HepG2 (cell line): ENCODE measurements at regions not wholly inside any gene's neighbourhood (a gene's known extent, or its start where the extent isn't known, plus 50 kb on each side); places are given as distances from the start of the nearest gene placed in this dataset.
A peak's percentile ranks its signal among the peaks of the same experiment; 100 is the strongest.

Source experiments
- FOXA1 ChIP-seq, 2 experiments: fragments of 450-650 bp in 1 of 2; sonication (generic) in 1 of 2; formaldehyde crosslinking in 1 of 2; IDR thresholded peaks; 2 replicates each; pipeline versions ENCODE4 v1.4.0 to v1.6.1; 2016 to 2020; ENCODE audit warnings: missing genetic modification reagents in 1 of 2
- KAT8 ChIP-seq: IDR thresholded peaks from 2 replicates; pipeline ENCODE4 v1.6.1; 2016; ENCODE audit warnings: missing genetic modification reagents, missing compliant biosample characterization
- KLF11 ChIP-seq: IDR thresholded peaks from 2 replicates; pipeline ENCODE4 v1.6.1; 2016; ENCODE audit warnings: missing compliant biosample characterization
- MED1 ChIP-seq: sonication (generic); formaldehyde crosslinking; IDR thresholded peaks from 2 replicates; pipeline ENCODE4 v1.4.0; 2020; ENCODE audit warnings: missing genetic modification reagents
- PHF5A ChIP-seq: IDR thresholded peaks from one replicate; pipeline ENCODE4 v1.6.1; 2018; ENCODE audit warnings: low read depth, missing genetic modification reagents; ENCODE audit not compliant: unreplicated experiment
- SOX5 ChIP-seq: IDR thresholded peaks from 2 replicates; pipeline ENCODE4 v1.6.1; 2016; ENCODE audit warnings: borderline replicate concordance
- SP5 ChIP-seq: IDR thresholded peaks from 2 replicates; pipeline ENCODE4 v1.6.1; 2016; ENCODE audit warnings: low read depth, borderline replicate concordance
- XRCC5 ChIP-seq: fragments of 200-400 bp; formaldehyde crosslinking; optimal IDR thresholded peaks from 2 replicates; pipeline ENCODE3; 2017; ENCODE audit warnings: mild to moderate bottlenecking, low read length
- ZNF205 ChIP-seq: IDR thresholded peaks from 2 replicates; pipeline ENCODE4 v1.6.1; 2018; ENCODE audit warnings: missing biosample characterization, missing genetic modification reagents
- TF ChIP-seq, protein P1 (sequence below): IDR thresholded peaks from 2 replicates; pipeline ENCODE4 v1.6.1; 2016; ENCODE audit warnings: low read depth
- TF ChIP-seq, protein P2 (sequence below): sonication (generic); formaldehyde crosslinking; IDR thresholded peaks from 2 replicates; pipeline ENCODE4 v1.5.0; 2020; ENCODE audit warnings: missing genetic modification reagents, mild to moderate bottlenecking, borderline replicate concordance
- TF ChIP-seq, protein P3 (sequence below): sonication (generic); formaldehyde crosslinking; IDR thresholded peaks from 2 replicates; pipeline ENCODE4 v1.4.0; 2020; ENCODE audit warnings: missing genetic modification reagents, low read depth, mild to moderate bottlenecking, borderline replicate concordance
- TF ChIP-seq, protein P4 (sequence below): conservative IDR thresholded peaks from 2 replicates; pipeline ENCODE4 v1.6.1; 2018; ENCODE audit warnings: missing genetic modification reagents
- TF ChIP-seq, protein P5 (sequence below): sonication (generic); formaldehyde crosslinking; IDR thresholded peaks from 2 replicates; pipeline ENCODE4 v1.9.0; 2022; ENCODE audit warnings: missing genetic modification reagents, mild to moderate bottlenecking, borderline replicate concordance
- TF ChIP-seq, protein P6 (sequence below): sonication (generic); formaldehyde crosslinking; IDR thresholded peaks from 2 replicates; pipeline ENCODE4 v1.9.0; 2021; ENCODE audit warnings: missing genetic modification reagents, borderline replicate concordance
- TF ChIP-seq, protein P7 (sequence below): sonication (generic); formaldehyde crosslinking; IDR thresholded peaks from 2 replicates; pipeline ENCODE4 v1.5.1; 2020; ENCODE audit warnings: mild to moderate bottlenecking, missing genetic modification reagents, borderline replicate concordance

DNA sequence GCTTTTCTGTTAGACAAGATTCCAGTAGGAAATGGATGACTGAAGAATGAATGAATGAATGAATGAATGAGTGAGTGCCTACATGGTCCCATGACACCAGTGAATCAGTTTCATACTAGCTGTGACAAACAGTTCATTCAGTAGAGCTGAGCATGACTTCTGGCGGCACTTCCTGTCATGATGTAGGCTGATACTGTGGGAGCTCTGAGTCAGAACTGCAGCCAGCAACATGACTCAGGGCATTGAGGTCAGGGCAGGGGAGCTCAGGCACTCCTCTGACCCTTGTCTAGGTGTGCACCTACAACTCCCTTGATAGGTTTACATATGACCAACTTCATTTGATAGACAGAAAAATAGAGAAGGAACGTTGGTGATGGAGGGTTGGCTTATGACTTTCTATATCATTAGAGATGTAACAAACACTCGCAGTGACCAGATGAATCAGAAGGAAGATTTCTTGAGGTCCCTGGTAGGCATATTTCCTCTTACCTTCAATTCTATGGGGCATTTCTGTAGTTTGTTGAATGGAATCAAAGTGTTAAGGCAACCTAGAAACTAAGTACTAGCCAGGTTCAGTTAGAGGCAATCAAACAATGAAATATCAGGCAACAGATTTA, 139.3 kb upstream of the ARHGAP5 start (continued):
- TF ChIP-seq, protein P1, sequence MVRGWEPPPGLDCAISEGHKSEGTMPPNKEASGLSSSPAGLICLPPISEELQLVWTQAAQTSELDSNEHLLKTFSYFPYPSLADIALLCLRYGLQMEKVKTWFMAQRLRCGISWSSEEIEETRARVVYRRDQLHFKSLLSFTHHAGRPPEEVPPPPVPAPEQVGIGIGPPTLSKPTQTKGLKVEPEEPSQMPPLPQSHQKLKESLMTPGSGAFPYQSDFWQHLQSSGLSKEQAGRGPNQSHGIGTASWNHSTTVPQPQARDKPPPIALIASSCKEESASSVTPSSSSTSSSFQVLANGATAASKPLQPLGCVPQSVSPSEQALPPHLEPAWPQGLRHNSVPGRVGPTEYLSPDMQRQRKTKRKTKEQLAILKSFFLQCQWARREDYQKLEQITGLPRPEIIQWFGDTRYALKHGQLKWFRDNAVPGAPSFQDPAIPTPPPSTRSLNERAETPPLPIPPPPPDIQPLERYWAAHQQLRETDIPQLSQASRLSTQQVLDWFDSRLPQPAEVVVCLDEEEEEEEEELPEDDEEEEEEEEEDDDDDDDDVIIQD, result peak; percentile 97
- TF ChIP-seq, protein P2, sequence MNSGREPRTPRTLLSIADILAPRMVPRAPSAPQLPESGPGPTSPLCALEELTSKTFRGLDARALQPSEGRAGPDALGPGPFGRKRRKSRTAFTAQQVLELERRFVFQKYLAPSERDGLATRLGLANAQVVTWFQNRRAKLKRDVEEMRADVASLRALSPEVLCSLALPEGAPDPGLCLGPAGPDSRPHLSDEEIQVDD (CRISPR knock-in tag), result no peak
- TF ChIP-seq XRCC5 (peak; percentile 60), KAT8 (CRISPR knock-in tag) (peak; percentile 63), SOX5 (CRISPR knock-in tag) (peak; percentile 57; the same call in 1 of the 2 replicates), FOXA1 (IDR thresholded peaks at IDR 0.05) (no peak), FOXA1 (CRISPR knock-in tag; IDR thresholded peaks at IDR 0.05) (0 out of 2 replicates have a peak, but pooled peaks have one; percentile 17), PHF5A (CRISPR knock-in tag) (no peak), KLF11 (CRISPR knock-in tag) (no peak), SP5 (CRISPR knock-in tag) (0 out of 2 replicates have a peak, but pooled peaks have one; percentile 12), MED1 (CRISPR knock-in tag) (peak; percentile 78), ZNF205 (CRISPR knock-in tag) (peak; percentile 41; the same call in 1 of the 2 replicates)
- TF ChIP-seq, protein P3, sequence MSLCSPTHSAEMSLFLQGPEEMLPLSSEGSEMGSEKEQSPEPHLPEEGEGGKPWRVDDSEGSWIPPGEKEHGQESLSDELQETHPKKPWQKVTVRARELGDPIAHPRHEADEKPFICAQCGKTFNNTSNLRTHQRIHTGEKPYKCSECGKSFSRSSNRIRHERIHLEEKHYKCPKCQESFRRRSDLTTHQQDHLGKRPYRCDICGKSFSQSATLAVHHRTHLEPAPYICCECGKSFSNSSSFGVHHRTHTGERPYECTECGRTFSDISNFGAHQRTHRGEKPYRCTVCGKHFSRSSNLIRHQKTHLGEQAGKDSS (CRISPR knock-in tag), result peak; percentile 85
- TF ChIP-seq, protein P4, sequence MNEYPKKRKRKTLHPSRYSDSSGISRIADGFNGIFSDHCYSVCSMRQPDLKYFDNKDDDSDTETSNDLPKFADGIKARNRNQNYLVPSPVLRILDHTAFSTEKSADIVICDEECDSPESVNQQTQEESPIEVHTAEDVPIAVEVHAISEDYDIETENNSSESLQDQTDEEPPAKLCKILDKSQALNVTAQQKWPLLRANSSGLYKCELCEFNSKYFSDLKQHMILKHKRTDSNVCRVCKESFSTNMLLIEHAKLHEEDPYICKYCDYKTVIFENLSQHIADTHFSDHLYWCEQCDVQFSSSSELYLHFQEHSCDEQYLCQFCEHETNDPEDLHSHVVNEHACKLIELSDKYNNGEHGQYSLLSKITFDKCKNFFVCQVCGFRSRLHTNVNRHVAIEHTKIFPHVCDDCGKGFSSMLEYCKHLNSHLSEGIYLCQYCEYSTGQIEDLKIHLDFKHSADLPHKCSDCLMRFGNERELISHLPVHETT (CRISPR knock-in tag), result peak; percentile 30; the same call in 1 of the 2 replicates
- TF ChIP-seq, protein P5, sequence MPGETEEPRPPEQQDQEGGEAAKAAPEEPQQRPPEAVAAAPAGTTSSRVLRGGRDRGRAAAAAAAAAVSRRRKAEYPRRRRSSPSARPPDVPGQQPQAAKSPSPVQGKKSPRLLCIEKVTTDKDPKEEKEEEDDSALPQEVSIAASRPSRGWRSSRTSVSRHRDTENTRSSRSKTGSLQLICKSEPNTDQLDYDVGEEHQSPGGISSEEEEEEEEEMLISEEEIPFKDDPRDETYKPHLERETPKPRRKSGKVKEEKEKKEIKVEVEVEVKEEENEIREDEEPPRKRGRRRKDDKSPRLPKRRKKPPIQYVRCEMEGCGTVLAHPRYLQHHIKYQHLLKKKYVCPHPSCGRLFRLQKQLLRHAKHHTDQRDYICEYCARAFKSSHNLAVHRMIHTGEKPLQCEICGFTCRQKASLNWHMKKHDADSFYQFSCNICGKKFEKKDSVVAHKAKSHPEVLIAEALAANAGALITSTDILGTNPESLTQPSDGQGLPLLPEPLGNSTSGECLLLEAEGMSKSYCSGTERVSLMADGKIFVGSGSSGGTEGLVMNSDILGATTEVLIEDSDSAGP (CRISPR knock-in tag), result no peak
- TF ChIP-seq, protein P6, sequence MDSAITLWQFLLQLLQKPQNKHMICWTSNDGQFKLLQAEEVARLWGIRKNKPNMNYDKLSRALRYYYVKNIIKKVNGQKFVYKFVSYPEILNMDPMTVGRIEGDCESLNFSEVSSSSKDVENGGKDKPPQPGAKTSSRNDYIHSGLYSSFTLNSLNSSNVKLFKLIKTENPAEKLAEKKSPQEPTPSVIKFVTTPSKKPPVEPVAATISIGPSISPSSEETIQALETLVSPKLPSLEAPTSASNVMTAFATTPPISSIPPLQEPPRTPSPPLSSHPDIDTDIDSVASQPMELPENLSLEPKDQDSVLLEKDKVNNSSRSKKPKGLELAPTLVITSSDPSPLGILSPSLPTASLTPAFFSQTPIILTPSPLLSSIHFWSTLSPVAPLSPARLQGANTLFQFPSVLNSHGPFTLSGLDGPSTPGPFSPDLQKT, result no peak
- TF ChIP-seq, protein P7, sequence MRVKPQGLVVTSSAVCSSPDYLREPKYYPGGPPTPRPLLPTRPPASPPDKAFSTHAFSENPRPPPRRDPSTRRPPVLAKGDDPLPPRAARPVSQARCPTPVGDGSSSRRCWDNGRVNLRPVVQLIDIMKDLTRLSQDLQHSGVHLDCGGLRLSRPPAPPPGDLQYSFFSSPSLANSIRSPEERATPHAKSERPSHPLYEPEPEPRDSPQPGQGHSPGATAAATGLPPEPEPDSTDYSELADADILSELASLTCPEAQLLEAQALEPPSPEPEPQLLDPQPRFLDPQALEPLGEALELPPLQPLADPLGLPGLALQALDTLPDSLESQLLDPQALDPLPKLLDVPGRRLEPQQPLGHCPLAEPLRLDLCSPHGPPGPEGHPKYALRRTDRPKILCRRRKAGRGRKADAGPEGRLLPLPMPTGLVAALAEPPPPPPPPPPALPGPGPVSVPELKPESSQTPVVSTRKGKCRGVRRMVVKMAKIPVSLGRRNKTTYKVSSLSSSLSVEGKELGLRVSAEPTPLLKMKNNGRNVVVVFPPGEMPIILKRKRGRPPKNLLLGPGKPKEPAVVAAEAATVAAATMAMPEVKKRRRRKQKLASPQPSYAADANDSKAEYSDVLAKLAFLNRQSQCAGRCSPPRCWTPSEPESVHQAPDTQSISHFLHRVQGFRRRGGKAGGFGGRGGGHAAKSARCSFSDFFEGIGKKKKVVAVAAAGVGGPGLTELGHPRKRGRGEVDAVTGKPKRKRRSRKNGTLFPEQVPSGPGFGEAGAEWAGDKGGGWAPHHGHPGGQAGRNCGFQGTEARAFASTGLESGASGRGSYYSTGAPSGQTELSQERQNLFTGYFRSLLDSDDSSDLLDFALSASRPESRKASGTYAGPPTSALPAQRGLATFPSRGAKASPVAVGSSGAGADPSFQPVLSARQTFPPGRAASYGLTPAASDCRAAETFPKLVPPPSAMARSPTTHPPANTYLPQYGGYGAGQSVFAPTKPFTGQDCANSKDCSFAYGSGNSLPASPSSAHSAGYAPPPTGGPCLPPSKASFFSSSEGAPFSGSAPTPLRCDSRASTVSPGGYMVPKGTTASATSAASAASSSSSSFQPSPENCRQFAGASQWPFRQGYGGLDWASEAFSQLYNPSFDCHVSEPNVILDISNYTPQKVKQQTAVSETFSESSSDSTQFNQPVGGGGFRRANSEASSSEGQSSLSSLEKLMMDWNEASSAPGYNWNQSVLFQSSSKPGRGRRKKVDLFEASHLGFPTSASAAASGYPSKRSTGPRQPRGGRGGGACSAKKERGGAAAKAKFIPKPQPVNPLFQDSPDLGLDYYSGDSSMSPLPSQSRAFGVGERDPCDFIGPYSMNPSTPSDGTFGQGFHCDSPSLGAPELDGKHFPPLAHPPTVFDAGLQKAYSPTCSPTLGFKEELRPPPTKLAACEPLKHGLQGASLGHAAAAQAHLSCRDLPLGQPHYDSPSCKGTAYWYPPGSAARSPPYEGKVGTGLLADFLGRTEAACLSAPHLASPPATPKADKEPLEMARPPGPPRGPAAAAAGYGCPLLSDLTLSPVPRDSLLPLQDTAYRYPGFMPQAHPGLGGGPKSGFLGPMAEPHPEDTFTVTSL, result peak; percentile 45; the same call in 1 of the 2 replicates
